Erythroblast (primary cell): ENCODE measurements at regions not wholly inside any gene's neighbourhood (a gene's known extent, or its start where the extent isn't known, plus 50 kb on each side); places are given as distances from the start of the nearest gene placed in this dataset.

Experiments
- GATA1 ChIP-seq: IDR thresholded peaks from 2 replicates; pipeline ENCODE4 v1.6.1; 2011; ENCODE audit warnings: low read depth, mild to moderate bottlenecking, control low read depth, low read length, moderate library complexity
- POLR2A ChIP-seq: IDR thresholded peaks from 2 replicates; pipeline ENCODE4 v1.6.1; 2011; ENCODE audit warnings: mild to moderate bottlenecking, low read length

- TF ChIP-seq POLR2A (no peak), GATA1 (no peak)
These were observed 127.2 kb upstream of the SLC5A12 start for GRCh38 chr11:26849036-26849435.
